ENCODE measurements at regions not wholly inside any gene's neighbourhood (a gene's known extent, or its start where the extent isn't known, plus 50 kb on each side); places are given as distances from the start of the nearest gene placed in this dataset.

- TF ChIP-seq, protein P1, sequence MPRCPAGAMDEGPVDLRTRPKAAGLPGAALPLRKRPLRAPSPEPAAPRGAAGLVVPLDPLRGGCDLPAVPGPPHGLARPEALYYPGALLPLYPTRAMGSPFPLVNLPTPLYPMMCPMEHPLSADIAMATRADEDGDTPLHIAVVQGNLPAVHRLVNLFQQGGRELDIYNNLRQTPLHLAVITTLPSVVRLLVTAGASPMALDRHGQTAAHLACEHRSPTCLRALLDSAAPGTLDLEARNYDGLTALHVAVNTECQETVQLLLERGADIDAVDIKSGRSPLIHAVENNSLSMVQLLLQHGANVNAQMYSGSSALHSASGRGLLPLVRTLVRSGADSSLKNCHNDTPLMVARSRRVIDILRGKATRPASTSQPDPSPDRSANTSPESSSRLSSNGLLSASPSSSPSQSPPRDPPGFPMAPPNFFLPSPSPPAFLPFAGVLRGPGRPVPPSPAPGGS (IDR thresholded peaks at IDR 0.05; ENCODE audit: borderline replicate concordance, insufficient read depth, low read depth, low read length, poor library complexity, severe bottlenecking): no peak
- TF ChIP-seq, protein P2, sequence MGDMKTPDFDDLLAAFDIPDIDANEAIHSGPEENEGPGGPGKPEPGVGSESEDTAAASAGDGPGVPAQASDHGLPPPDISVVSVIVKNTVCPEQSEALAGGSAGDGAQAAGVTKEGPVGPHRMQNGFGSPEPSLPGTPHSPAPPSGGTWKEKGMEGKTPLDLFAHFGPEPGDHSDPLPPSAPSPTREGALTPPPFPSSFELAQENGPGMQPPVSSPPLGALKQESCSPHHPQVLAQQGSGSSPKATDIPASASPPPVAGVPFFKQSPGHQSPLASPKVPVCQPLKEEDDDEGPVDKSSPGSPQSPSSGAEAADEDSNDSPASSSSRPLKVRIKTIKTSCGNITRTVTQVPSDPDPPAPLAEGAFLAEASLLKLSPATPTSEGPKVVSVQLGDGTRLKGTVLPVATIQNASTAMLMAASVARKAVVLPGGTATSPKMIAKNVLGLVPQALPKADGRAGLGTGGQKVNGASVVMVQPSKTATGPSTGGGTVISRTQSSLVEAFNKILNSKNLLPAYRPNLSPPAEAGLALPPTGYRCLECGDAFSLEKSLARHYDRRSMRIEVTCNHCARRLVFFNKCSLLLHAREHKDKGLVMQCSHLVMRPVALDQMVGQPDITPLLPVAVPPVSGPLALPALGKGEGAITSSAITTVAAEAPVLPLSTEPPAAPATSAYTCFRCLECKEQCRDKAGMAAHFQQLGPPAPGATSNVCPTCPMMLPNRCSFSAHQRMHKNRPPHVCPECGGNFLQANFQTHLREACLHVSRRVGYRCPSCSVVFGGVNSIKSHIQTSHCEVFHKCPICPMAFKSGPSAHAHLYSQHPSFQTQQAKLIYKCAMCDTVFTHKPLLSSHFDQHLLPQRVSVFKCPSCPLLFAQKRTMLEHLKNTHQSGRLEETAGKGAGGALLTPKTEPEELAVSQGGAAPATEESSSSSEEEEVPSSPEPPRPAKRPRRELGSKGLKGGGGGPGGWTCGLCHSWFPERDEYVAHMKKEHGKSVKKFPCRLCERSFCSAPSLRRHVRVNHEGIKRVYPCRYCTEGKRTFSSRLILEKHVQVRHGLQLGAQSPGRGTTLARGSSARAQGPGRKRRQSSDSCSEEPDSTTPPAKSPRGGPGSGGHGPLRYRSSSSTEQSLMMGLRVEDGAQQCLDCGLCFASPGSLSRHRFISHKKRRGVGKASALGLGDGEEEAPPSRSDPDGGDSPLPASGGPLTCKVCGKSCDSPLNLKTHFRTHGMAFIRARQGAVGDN (IDR thresholded peaks at IDR 0.05): no peak
- TF ChIP-seq ATF7 (IDR thresholded peaks at IDR 0.05; ENCODE audit: low read depth): no peak
- no peak for TF ChIP-seq CHD1 (IDR thresholded peaks at IDR 0.05; ENCODE audit: low read depth, low read length)
- no peak for TF ChIP-seq TAF1 (IDR thresholded peaks at IDR 0.05; ENCODE audit: borderline replicate concordance, low read depth, low read length)
These were observed 86.4 kb upstream of the POU3F2 start for GRCh38 chr6:98747960-98748359.

All from GM12878 (cell line).